Cardiac fibroblast (primary cell): ENCODE measurements at regions not wholly inside any gene's neighbourhood (a gene's known extent, or its start where the extent isn't known, plus 50 kb on each side); places are given as distances from the start of the nearest gene placed in this dataset.

Source experiments
- DNase-seq, 2 donors: peaks; one replicate each; pipeline versions ENCODE4 v3.0.0 to v3.0.0-alpha.2; 2010; ENCODE audit warnings: low read depth in 2 of 2
- H3K4me3 ChIP-seq, 2 donors: replicated peaks in 1 of 2; 1 replicate in 1 of 2; 2 replicates in 1 of 2; pipeline ENCODE4 v1.5.1; 2011; ENCODE audit warnings: low read depth in 2 of 2, low read length in 2 of 2, mild to moderate bottlenecking in 2 of 2, moderate library complexity in 1 of 2
- CTCF ChIP-seq: IDR thresholded peaks from one replicate; pipeline ENCODE4 v1.5.1; 2011; ENCODE audit warnings: low read depth, mild to moderate bottlenecking, low read length, inconsistent platforms

- no peak for DNase-seq
- TF ChIP-seq CTCF: no peak
- no peak overlapping the region for H3K4me3 ChIP-seq
These were observed 275.5 kb upstream of the B3GAT1 start for GRCh38 chr11:134687548-134687947.

- no peak overlapping the region for H3K4me3 ChIP-seq
- DNase-seq: no peak
- no peak for TF ChIP-seq CTCF
These were observed 274.5 kb upstream of the B3GAT1 start for GRCh38 chr11:134686460-134687061.

- DNase-seq: no peak
- no peak for TF ChIP-seq CTCF
- no peak overlapping the region for H3K4me3 ChIP-seq
These were observed 273.8 kb upstream of the B3GAT1 start for GRCh38 chr11:134685793-134686380.

GRCh38 chr11:134684576-134684975 lies 272.5 kb upstream of the B3GAT1 start:
- TF ChIP-seq CTCF: no peak
- H3K4me3 ChIP-seq: no peak overlapping the region
- DNase-seq: no peak

- H3K4me3 ChIP-seq: no peak overlapping the region
- TF ChIP-seq CTCF: no peak
- no peak for DNase-seq
These were observed 271.8 kb upstream of the B3GAT1 start for GRCh38 chr11:134683860-134684259.

GRCh38 chr11:134682577-134682976 lies 270.5 kb upstream of the B3GAT1 start:
- TF ChIP-seq CTCF: no peak
- no peak overlapping the region for H3K4me3 ChIP-seq
- DNase-seq: no peak

GRCh38 chr11:134679592-134679991 lies 267.6 kb upstream of the B3GAT1 start:
- no peak for DNase-seq
- no peak overlapping the region for H3K4me3 ChIP-seq
- no peak for TF ChIP-seq CTCF
